HTR-8/SVneo (cell line): ENCODE measurements at regions not wholly inside any gene's neighbourhood (a gene's known extent, or its start where the extent isn't known, plus 50 kb on each side); places are given as distances from the start of the nearest gene placed in this dataset.

Source experiments
- DNase-seq: peaks from one replicate; pipeline ENCODE4 v3.0.0; 2011; ENCODE audit warnings: low spot score, mixed read lengths; ENCODE audit not compliant: insufficient read length
- FAIRE-seq: peaks from 2 replicates; lab custom pipeline; 2011; peaks lifted over from hg19 to GRCh38; lab: Jason Lieb, UNC

GRCh38 chr5:68161156-68161555, 54.4 kb upstream of the PIK3R1 start:
- no peak for FAIRE-seq
- DNase-seq: no peak

- FAIRE-seq: no peak
- no peak for DNase-seq
These were observed 56.2 kb upstream of the PIK3R1 start for GRCh38 chr5:68159224-68159951.

- no peak for DNase-seq
- no peak for FAIRE-seq
These were observed 59.6 kb upstream of the PIK3R1 start for GRCh38 chr5:68155940-68156339.

DNA sequence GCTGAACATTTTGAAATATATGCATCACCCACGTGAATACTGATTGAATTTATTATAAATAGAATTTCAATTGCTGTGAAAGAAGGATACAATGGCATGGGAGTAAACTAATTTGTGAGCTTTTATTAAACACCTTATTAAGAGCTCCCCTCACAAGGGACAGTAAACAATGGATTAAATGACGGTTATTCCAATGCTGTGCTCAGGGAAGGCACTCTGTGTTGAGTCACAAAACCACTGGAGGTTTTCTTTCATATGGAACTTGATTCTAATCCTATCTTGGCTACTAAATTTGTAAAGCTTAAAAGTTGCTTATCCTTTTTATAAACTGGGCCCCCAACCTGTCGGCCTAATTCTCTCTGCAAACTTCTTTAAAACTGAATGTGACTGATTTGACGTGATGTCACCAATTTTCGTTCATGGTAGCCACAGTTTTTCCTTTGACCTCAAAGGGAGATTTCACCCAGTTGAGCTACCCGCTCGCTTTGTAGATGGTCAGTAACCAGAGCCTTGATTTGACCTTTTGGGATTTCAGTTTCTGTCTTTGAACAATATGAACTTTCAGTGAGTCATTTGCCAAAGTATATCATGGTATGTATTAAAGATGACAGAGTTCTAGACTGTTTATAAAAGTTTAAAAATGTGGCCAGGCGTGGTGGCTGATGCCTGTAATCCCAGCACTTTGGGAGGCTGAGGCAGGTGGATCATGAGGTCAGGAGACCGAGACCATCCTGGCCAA, 61.3 kb upstream of the PIK3R1 start:
- no peak for FAIRE-seq
- no peak for DNase-seq

- FAIRE-seq (peak; percentile 52), DNase-seq (no peak)
These were observed 63.7 kb upstream of the PIK3R1 start for GRCh38 chr5:68151812-68152211.

DNA sequence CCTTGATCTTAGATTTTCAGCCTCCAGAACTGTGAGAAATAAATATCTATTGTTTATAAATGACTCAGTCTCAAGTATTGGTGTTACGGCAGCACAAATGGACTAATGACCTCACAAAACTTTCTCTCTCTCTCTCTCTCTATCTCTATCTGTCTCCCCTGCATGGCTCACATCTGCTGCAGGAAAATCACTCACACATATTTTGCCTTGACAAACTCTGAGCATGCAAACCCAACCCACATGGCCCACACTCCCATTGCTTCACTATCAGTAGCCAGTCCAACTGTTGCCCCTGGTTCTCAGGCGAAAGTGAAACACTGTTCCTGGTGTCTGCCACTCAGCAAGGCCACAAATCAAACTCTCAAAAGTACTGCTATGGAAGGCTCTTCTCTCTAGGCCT, 66.4 kb upstream of the PIK3R1 start:
- no peak for FAIRE-seq
- no peak for DNase-seq

DNA sequence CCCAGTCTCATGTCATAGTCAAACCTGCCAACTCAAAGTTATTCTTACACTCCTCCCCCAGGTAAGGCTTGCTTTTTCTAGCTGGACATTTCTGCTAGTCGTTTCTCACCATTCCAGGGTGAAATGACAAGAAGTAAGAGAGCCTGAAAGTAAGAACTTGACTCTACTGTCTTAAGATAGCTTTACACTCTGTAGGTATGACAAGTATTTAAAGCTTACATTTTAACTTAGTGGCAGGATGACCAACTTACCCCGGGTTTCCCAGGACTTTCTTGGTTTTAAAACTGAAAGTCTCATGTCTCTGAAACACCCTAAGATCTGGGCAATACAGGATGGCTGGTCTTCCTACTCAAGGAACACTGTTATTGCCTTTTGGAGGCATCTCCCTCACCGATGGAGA, 67.5 kb upstream of the PIK3R1 start:
- DNase-seq (no peak), FAIRE-seq (no peak)

- FAIRE-seq: no peak
- no peak for DNase-seq
These were observed 67.9 kb upstream of the PIK3R1 start for GRCh38 chr5:68147659-68148058.

- FAIRE-seq (no peak), DNase-seq (no peak)
These were observed 74.1 kb upstream of the PIK3R1 start for GRCh38 chr5:68141494-68141893.

DNA sequence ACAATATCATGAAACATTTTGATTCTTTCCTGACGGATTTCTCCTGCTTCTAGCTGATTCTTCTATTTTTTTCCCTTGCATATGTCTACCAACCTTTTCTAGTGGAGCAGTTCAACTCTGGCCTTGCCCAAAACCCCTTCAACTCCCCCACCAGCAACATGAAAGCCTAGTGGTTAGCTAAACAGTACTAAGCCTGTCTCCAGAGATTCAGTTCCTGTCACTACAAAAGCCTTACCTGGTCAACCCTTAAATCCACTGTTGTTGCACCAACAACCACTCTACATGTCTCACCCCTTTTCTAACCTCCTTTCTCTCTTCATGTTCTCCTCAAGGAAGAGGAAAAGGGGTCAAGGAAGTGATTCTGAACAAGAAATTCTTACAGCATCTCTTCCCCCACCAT, 74.8 kb upstream of the PIK3R1 start:
- FAIRE-seq: no peak

DNA sequence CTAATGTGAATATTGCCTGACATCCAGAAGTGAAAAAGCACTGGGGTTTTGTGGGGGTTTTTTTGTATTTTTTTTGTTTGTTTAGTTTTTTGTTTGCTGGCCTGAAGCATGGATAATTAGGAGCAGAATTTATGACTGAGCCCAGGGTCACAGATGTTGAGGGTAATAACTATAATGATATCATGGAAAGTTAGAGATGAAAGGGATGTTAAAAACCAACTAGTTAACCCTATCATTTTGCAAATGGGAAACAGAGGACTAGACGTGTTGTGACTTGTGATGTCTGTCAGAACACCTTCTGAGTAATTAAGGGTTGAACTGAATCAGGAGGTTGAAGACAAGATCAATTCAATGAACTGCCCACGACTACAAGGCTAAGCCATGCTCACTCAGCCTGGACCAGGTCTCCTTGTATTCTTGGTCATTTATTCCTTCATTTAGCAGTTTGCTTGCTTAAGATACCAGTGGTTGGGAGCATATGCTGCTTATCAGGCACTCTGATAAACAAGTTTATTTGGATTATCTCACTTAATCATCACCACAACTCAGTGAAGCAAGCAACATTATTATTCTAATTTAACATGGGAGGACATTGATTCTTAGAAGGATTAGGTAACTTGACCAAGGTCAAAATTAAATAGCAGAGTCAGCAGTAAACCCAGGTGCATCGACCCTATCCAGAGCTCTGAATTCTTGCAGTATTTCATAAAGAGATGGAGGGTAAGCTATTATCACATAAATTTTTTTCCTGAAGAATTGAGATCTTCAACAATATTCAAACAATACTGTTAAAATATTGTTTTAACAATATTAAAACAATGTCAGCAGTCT, 75.7 kb upstream of the PIK3R1 start:
- DNase-seq (no peak), FAIRE-seq (no peak)

More for the DNA sequence above, 74.8 kb upstream of the PIK3R1 start:
- DNase-seq: no peak

- FAIRE-seq: no peak
- DNase-seq: no peak
These were observed 77.9 kb upstream of the PIK3R1 start for GRCh38 chr5:68137511-68138140.

- DNase-seq: no peak
- no peak for FAIRE-seq
These were observed 80.8 kb upstream of the PIK3R1 start for GRCh38 chr5:68134669-68135313.

GRCh38 chr5:68134033-68134668, 81.4 kb upstream of the PIK3R1 start:
- FAIRE-seq (no peak), DNase-seq (no peak)

DNA sequence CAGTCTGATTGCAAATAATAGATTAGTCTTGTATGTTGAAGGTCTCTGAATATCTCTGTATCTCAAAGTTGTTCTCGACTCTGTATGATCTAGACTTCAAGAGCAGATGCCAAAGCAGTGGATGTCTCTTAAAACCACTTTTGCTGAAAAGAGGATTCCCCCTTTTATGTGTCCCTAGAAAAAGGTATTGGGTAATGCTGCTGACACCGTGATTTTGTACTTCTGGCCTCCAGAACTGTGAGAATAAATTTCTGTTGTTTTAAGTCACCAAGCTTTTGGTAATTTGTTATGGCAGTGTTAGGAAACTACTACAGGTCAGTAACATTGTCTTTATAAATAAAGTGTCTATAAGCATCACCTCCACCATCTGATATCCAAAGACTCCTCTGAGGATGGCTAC, 85.3 kb upstream of the PIK3R1 start:
- FAIRE-seq: no peak

DNA sequence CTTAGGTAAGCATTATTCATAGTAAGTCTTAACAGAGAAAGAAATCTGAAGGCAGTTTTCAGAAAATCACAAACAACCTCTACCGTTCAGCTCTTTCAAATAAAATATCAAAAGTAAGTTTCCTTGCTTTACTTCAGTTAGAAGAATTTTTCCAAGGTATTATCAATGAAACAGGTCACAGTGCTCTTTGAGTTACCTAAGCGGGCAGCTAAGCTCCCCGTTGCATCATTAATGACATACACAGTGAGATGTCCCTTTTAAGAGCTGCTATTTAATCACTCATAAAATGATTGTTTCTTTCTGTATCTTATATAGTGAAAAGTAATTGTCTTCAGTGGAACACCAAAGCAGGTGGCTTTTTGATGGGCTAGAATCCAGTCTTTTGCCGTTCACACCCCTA, 86.2 kb upstream of the PIK3R1 start:
- no peak for FAIRE-seq
- DNase-seq: no peak

More for the DNA sequence above, 85.3 kb upstream of the PIK3R1 start:
- DNase-seq: no peak

DNA sequence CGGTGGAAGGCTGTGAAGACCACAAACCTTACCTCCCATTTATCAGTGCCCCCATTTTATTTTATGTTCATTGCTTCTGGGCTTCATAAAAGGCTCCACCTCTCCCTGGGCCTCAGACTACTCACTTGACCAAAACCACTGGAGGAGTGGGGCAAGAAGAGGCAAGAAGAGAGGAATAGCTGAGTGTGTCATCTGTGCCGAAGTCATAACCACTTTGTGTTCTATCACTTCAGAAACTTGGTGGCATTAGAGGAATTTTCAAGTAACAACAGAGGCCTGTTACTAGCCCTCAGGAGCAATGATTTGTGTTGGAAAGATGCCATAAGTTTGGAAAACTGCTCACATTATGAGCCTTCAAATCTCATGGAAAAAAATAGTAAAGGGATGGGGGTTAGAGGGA, 88.7 kb upstream of the PIK3R1 start:
- no peak for FAIRE-seq
- no peak for DNase-seq

DNA sequence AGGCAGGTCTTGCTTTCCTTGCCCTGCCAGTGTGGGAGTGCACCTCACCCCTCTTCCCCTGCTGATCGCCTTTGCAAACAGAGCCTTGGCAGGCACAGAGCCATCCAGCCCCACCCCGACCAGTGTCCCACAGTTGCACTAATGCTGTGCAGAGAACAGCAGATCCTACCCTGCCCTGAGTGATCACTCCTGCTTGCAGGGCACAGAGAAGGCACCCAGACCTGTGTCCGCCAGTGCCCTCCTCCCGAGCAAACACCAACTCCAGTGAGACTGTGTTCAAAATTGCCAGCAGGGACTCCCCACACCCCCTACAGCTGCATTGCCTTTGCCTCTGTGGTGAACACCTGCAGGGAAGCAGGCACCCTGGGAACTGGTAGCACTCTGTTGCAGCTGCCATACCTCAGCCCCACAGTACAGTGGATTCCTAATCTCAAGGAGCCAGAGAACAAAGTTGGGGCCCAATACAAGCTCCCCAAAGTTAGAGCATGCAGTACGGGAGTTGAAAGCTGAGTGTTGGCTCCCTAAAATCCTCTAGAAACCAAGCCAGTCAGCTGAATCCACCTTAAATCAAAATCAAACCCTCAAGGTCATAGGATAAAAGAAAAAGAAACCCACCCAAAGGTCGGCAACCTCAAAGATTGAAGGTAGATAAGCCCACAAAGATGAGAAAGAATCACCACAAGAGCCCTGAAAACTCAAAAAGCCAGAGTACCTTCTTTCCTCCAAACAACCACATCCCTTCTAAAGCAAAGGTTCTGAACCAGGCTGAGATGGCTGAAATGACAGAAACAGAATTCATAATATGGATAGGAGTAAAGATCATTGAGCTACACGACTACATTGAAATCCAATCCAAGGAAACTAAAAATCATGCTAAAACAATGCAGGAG, 92.9 kb upstream of the PIK3R1 start:
- FAIRE-seq (no peak), DNase-seq (no peak)
